Activated naive CD8-positive, alpha-beta T cell treated with anti-CD3 and anti-CD28 coated beads, Interleukin-2, amount 50 U/mL, for 24 hours (primary cell): ENCODE measurements at regions not wholly inside any gene's neighbourhood (a gene's known extent, or its start where the extent isn't known, plus 50 kb on each side); places are given as distances from the start of the nearest gene placed in this dataset.

Source experiments
- ATAC-seq: fragments of 150-1000 bp; cut with Tn5 transposase; one replicate; pipeline ENCODE4 v1.10.0; 2021
- DNase-seq: peaks from one replicate; pipeline ENCODE4 v3.0.0; 2021
- H3K27ac Mint-ChIP-seq: one replicate; pipeline ENCODE4 v1.8.0; 2021; ENCODE audit warnings: mild to moderate bottlenecking, mixed read lengths
- H3K27me3 Mint-ChIP-seq: one replicate; pipeline ENCODE4 v1.8.0; 2021; ENCODE audit warnings: mixed read lengths
- H3K36me3 Mint-ChIP-seq: one replicate; pipeline ENCODE4 v1.8.0; 2021; ENCODE audit warnings: low read depth, mixed read lengths
- H3K4me1 Mint-ChIP-seq: one replicate; pipeline ENCODE4 v1.8.0; 2021; ENCODE audit warnings: mixed read lengths
- H3K4me3 Mint-ChIP-seq: one replicate; pipeline ENCODE4 v1.8.0; 2021; ENCODE audit warnings: mild to moderate bottlenecking, moderate library complexity, mixed read lengths
- H3K9me3 Mint-ChIP-seq: one replicate; pipeline ENCODE4 v1.8.0; 2021; ENCODE audit warnings: mixed read lengths

DNA sequence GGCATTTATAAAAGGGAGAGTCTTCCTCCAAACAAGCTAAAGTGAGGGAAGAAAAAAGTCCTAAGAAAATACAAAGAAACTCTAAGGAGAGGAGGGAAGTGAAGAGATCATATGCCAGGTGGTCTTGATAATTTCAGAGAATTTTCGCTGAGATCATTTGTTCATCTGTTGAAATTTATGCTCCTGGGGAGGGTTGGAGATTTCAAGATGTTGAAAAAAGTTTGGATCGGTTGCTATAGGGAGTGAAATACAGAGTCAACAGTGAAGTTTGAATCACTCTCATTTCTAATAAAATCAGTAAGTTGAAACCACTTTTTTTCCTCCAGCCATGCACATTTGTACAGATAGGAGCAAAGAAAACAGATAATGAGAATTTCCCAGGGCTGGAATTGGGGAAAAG is 299.1 kb upstream of the ADAMTS5 start:
- no peak overlapping the region for H3K27ac Mint-ChIP-seq
- DNase-seq (no peak), ATAC-seq (no peak)
- no peaks in the 10 kb centered on the region for H3K27me3 Mint-ChIP-seq
- no peaks in the 10 kb centered on the region for H3K36me3 Mint-ChIP-seq
- no peak overlapping the region for H3K4me3 Mint-ChIP-seq
- no peaks in the 10 kb centered on the region for H3K9me3 Mint-ChIP-seq
- H3K4me1 Mint-ChIP-seq: no peaks in the 10 kb centered on the region

DNA sequence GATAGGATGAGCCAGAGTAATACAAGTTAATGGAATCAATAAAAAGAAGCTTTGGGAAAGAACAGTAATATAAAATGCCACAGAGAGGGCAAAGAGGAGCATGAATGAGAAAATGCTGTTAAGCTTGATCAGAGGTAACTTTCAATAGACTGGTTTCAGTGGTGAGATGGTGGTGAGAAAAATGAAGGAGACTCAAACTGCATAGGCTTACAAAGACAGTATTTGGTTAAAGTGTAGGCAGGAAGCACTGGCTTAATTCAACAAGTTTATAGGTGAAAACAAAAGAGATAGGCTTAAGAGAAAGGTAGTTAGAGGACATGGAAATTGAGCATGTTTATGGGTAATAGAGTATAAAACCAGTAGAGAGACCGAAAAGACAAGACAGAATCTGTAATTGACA is 298.6 kb upstream of the ADAMTS5 start:
- ATAC-seq: no peak

DNA sequence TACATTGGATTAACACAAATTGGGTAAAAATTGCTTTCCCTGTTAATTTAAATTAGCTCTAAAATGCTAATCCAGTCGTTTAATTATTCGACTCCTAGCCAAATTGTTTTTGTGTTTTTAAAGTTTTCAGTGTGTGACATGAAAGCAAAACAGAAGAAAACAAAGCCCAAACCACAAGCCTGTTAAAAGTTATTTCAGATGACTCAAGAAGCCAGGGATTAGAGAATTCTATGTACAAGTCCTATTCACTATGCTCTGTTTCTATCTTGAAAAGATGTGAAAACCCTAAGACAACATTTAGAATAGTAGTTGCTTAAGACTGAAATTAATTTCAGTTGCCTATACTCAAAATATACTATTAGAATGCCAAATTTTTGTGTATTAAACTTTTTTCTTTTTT is 294.8 kb upstream of the ADAMTS5 start:
- no peaks in the 10 kb centered on the region for H3K27me3 Mint-ChIP-seq
- no peak for ATAC-seq
- no peak overlapping the region for H3K27ac Mint-ChIP-seq
- no peak for DNase-seq
- H3K4me1 Mint-ChIP-seq: no peaks in the 10 kb centered on the region
- H3K9me3 Mint-ChIP-seq: peaks cover 3% of the 10 kb centered on the region
- H3K4me3 Mint-ChIP-seq: no peak overlapping the region
- no peaks in the 10 kb centered on the region for H3K36me3 Mint-ChIP-seq

More for the DNA sequence above, 298.6 kb upstream of the ADAMTS5 start:
- no peak overlapping the region for H3K4me3 Mint-ChIP-seq
- peaks cover under 1% of the 10 kb centered on the region for H3K9me3 Mint-ChIP-seq
- no peaks in the 10 kb centered on the region for H3K36me3 Mint-ChIP-seq
- DNase-seq: no peak
- H3K4me1 Mint-ChIP-seq: no peaks in the 10 kb centered on the region
- no peaks in the 10 kb centered on the region for H3K27me3 Mint-ChIP-seq
- no peak overlapping the region for H3K27ac Mint-ChIP-seq

DNA sequence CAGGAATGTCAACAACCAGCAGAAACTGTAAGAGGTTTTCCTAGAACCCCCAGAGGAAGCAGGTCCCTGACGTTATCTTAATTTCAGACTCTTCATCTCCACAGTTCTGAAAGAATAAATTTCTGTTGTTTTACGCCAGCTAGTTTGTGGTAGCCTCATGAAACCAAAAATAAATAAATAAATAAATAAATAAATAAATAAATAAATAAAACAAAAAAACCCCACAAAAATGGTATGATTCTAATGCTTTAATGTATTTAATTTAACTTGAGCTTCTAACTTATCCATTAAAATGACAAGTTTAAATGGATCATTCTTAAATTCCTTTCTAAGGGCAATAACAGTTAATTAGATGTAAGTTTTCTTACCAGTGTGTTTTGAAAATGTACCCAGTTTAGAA is 293.8 kb upstream of the ADAMTS5 start:
- Mint-ChIP-seq H3K4me1 (no peaks in the 10 kb centered on the region), H3K36me3 (no peaks in the 10 kb centered on the region), H3K27ac (no peak overlapping the region), H3K4me3 (no peak overlapping the region), H3K9me3 (peaks cover 3% of the 10 kb centered on the region), H3K27me3 (no peaks in the 10 kb centered on the region)
- DNase-seq: no peak
- ATAC-seq: no peak

DNA sequence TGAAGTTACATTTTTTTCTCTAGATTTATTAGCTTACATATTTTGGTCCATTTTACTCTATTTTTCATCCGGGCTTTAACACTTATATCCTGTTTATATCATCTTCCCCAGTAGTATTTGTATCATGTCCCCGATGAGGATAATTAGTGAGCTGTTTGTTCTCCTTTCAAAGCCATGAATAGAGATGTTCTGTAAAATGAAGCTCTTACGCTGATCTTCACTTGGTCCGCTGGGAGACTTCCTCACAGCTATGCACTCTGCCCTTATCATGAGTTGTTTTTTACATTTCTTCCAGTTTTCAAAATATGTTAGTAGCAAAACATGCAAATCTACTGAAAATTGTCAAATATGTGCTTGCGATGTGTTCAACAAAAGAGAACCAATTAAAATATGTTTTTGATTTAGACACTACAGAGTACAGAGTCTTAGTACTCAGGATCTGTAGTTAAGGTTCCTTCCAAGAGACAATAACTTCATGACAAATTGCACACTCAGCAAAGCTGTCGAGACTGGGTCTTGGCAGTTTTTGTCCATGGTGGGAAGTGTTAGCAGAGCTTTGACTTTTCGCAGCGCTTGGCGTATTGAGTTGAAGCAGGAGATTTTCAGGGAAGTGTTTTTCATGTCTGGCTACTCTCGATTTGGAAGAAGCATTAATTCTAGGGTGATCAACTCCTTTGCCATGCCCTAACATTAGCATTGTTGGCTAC is 292.0 kb upstream of the ADAMTS5 start:
- peaks cover 3% of the 10 kb centered on the region for H3K9me3 Mint-ChIP-seq
- H3K27ac Mint-ChIP-seq: no peak overlapping the region
- no peaks in the 10 kb centered on the region for H3K27me3 Mint-ChIP-seq
- no peak for DNase-seq
- no peak for ATAC-seq
- no peaks in the 10 kb centered on the region for H3K36me3 Mint-ChIP-seq
- no peak overlapping the region for H3K4me3 Mint-ChIP-seq
- no peaks in the 10 kb centered on the region for H3K4me1 Mint-ChIP-seq

DNA sequence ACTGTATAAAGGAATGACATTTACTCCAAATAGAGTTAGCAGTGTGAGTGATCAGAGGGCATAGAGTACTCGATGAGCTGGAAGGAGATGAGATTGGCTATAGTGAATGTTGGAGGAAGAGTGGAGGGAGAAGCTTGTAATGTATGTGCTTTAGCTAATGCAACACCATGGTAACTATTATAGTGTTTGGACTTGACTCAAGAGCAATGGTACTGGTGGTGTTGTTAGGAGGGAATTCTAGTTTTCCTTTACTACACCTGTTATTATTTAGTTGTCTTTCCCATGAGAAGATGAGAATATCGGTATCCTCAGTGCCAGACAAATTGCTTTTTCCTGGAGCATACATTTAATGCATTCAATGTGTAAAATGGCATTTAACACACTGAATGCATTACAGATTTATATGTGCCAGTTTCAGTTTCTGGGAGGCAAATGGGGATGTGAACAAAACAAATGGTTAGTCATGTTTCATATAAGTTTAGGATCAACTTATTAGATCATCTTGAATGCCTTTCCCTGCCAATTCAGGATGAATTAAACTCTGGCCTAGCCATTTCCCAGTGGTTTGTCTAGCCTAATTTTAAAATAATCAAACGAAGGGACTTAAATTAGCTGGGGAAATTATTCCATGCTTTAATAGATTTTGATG is 291.1 kb upstream of the ADAMTS5 start:
- Mint-ChIP-seq H3K4me1 (no peaks in the 10 kb centered on the region), H3K27ac (no peak overlapping the region), H3K4me3 (no peak overlapping the region), H3K9me3 (peaks cover 3% of the 10 kb centered on the region), H3K36me3 (no peaks in the 10 kb centered on the region), H3K27me3 (no peaks in the 10 kb centered on the region)
- DNase-seq (no peak), ATAC-seq (no peak)

DNA sequence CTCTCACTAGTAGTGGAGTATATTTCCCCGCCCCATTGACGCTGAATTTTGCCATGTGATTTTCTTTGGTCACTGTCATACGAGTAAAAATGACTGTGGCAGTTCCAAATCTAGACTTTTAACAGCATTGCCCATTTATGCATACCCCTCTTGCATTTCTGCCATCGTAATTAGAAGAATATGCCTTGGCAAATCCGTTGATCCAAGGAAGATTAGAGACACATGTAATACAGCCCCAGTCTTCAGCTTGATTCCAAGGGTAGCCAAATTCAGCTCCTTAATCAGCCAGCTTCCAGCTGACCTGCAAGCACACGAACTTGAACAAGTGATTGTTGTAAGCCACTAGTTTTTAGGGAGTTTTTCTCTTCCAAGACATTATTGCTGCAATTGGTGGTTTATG is 290.3 kb upstream of the ADAMTS5 start:
- ATAC-seq (no peak), DNase-seq (no peak)
- peaks cover 3% of the 10 kb centered on the region for H3K9me3 Mint-ChIP-seq
- no peak overlapping the region for H3K4me3 Mint-ChIP-seq
- no peak overlapping the region for H3K27ac Mint-ChIP-seq
- no peaks in the 10 kb centered on the region for H3K27me3 Mint-ChIP-seq
- no peaks in the 10 kb centered on the region for H3K36me3 Mint-ChIP-seq
- H3K4me1 Mint-ChIP-seq: no peaks in the 10 kb centered on the region

DNA sequence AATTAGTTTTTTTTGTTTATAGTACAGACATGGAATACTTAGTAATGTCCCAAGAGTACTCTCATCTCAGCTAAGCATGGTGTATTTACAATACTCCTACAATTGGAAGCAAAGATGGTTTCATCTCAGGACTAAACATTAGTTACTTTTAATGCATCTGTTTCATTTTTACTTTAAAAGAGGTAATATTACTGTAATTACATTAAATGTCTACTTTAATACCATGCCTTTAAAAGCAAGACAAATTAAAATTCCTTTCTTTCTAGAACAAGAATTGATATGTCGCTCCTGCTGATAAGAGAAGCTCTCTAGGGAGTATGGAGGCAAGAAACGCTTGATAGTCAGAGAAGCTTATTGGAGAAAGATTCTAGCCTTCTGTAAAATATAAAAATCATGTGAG is 284.9 kb upstream of the ADAMTS5 start:
- H3K27ac Mint-ChIP-seq: no peak overlapping the region
- no peaks in the 10 kb centered on the region for H3K4me1 Mint-ChIP-seq
- DNase-seq (no peak), ATAC-seq (no peak)
- no peak overlapping the region for H3K4me3 Mint-ChIP-seq
- peaks cover 16% of the 10 kb centered on the region for H3K9me3 Mint-ChIP-seq
- H3K36me3 Mint-ChIP-seq: no peaks in the 10 kb centered on the region
- H3K27me3 Mint-ChIP-seq: no peaks in the 10 kb centered on the region

DNA sequence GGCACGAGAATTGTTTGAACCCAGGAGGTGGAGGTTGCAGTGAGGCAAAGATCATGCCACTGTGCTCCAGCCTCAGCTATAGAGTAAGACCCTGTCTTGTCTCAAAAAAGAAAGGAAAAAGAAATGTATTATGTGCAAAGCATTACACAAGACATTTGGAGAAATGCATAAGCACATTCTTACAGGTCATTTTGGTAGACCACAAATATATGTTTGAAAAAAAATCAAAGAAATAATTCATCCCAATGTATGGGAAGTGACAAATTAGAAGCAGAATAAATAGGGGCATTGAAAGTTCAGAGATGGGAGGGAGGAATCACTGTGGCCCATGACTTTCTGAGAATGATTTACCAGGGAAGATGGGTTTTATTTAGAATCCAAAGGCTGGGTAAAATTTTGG is 283.5 kb upstream of the ADAMTS5 start:
- ATAC-seq: no peak
- no peaks in the 10 kb centered on the region for H3K36me3 Mint-ChIP-seq
- H3K27ac Mint-ChIP-seq: no peak overlapping the region
- H3K9me3 Mint-ChIP-seq: peaks cover 16% of the 10 kb centered on the region
- no peaks in the 10 kb centered on the region for H3K27me3 Mint-ChIP-seq
- H3K4me1 Mint-ChIP-seq: no peaks in the 10 kb centered on the region
- no peak for DNase-seq
- H3K4me3 Mint-ChIP-seq: no peak overlapping the region

DNA sequence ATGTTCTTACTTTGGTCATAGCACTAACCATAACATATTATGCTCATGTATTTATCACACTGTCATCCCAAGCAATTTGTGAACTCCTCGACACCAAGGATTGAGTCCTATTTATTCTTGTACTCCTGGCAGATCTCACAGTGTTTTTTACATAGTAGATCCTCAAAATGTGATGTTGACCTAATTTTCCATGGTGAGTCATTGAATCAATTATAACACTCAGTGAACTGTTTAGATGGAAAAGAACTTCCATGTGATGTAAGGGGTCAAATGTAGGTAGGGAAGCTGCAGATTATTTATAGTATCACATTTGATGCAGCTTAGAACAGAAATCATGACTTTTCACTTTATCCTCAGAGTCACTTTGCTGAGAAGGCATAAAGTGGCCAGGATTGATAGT is 281.9 kb upstream of the ADAMTS5 start:
- H3K4me3 Mint-ChIP-seq: no peak overlapping the region
- no peak for ATAC-seq
- no peaks in the 10 kb centered on the region for H3K36me3 Mint-ChIP-seq
- no peaks in the 10 kb centered on the region for H3K4me1 Mint-ChIP-seq
- H3K27ac Mint-ChIP-seq: no peak overlapping the region
- H3K27me3 Mint-ChIP-seq: no peaks in the 10 kb centered on the region
- H3K9me3 Mint-ChIP-seq: peaks cover 16% of the 10 kb centered on the region
- no peak for DNase-seq

DNA sequence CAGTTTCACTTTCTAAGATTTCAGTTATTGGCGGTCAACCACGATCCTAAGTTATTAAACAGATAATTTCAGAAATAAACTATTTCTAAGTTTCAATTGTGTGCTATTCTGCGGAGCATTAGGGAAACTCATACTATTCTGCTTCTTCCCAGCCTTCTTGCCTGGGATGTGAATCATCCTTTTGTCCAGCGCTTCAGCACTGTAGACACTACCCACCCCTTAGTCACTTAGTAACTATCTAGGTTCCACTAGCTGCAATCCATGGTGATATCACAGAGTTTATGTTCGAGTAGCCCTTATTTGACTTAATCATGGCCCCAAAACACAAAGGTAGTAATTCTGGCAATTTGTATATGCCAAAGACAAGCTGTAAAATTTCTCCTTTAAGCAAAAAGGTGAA is 279.9 kb upstream of the ADAMTS5 start:
- DNase-seq (no peak), ATAC-seq (no peak)
- H3K36me3 Mint-ChIP-seq: no peaks in the 10 kb centered on the region
- no peaks in the 10 kb centered on the region for H3K27me3 Mint-ChIP-seq
- H3K4me1 Mint-ChIP-seq: no peaks in the 10 kb centered on the region
- H3K4me3 Mint-ChIP-seq: no peak overlapping the region
- no peak overlapping the region for H3K27ac Mint-ChIP-seq
- H3K9me3 Mint-ChIP-seq: peaks cover 16% of the 10 kb centered on the region

DNA sequence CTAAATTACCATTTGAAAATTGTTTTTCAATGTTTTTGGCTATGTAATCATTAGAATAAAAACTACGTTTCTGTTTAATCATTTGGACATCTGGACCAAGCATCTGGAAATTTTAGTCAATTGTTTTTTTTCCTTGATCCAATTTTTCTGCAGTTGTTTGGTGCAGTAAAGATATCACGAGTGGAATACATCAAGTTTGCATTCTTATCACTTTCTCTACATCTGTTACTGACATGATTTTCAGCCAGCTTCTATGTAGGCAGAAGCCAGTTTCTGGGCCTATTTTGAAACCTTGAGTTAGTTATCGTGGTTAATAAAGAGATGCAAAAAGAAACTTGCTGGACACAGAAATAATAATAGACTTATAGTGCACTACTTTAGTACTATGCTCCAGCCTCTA is 277.9 kb upstream of the ADAMTS5 start:
- Mint-ChIP-seq H3K4me3 (no peak overlapping the region), H3K9me3 (peaks cover 12% of the 10 kb centered on the region), H3K36me3 (no peaks in the 10 kb centered on the region), H3K27ac (no peak overlapping the region), H3K27me3 (no peaks in the 10 kb centered on the region), H3K4me1 (no peaks in the 10 kb centered on the region)
- DNase-seq: no peak
- no peak for ATAC-seq

DNA sequence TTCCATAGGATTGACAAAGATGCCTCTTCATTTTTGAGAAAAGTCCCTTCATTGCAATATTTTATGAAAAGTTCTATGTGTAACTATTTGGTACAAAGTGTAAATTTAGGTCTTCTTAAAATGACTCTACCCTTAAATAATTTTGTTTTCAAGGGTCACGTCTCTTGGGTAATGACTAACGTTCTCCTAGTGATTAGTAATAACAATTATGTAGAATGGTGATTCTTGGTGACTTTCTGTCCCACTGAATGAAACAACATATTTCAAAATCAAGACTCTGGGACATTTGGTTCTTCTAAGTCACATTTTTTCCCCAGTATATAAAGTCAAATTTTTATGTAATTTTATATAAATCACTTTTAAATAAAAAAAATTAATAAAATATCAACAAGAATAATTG is 277.5 kb upstream of the ADAMTS5 start:
- Mint-ChIP-seq H3K27ac (no peak overlapping the region), H3K27me3 (no peaks in the 10 kb centered on the region), H3K4me3 (no peak overlapping the region), H3K36me3 (no peaks in the 10 kb centered on the region), H3K4me1 (no peaks in the 10 kb centered on the region), H3K9me3 (peaks cover 11% of the 10 kb centered on the region)
- no peak for ATAC-seq
- no peak for DNase-seq

DNA sequence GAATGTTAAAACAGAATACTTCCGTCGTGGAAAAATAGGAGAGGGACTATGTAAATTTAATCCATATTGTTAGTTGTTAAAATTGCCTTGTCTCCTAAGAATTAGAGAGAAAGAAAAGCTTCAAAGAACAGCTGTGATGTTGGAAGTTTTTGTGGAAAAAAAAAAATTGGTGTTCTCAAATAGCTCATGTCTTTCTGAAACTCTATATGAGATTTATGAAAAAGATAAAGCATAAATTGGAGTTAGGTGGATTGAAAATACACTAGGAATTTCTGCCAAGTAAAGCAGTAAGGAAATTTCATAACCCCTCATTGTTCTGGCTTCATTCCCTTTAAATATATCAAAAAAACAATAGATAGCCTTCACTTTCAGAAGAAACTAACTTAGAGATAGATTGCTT is 274.0 kb upstream of the ADAMTS5 start:
- H3K27me3 Mint-ChIP-seq: no peaks in the 10 kb centered on the region
- no peaks in the 10 kb centered on the region for H3K4me1 Mint-ChIP-seq
- ATAC-seq (no peak), DNase-seq (no peak)
- no peak overlapping the region for H3K27ac Mint-ChIP-seq
- no peak overlapping the region for H3K4me3 Mint-ChIP-seq
- no peaks in the 10 kb centered on the region for H3K9me3 Mint-ChIP-seq
- H3K36me3 Mint-ChIP-seq: no peaks in the 10 kb centered on the region

DNA sequence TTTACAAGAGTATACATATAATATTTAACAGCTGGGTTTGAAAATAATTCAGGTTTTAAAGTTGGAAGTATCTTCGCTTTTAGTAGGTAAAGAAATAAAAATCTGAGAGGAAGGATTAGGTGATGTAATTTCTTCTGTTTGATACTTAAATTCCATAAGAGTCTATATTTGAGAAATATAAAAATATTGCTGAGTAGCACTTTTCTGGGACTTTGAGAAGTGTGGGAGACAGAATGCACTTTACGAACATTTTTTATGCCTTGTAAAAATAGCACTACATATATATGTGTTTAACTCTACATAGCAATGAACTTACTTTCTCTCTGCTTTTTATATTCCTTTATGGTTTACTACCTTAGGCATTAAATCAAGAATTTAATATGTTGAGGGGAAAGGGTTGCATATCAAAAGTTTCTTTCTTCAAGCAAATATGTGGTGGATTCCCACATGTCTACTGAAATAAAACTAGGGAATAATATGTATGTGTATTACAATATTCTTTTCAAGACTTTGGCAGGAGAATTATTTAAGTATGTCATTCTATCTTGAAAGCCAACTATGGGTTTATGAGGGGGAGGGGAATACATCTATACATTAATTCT is 266.7 kb upstream of the ADAMTS5 start:
- no peak for ATAC-seq
- no peaks in the 10 kb centered on the region for H3K36me3 Mint-ChIP-seq
- no peaks in the 10 kb centered on the region for H3K9me3 Mint-ChIP-seq
- H3K27me3 Mint-ChIP-seq: no peaks in the 10 kb centered on the region
- H3K4me1 Mint-ChIP-seq: no peaks in the 10 kb centered on the region
- no peak overlapping the region for H3K4me3 Mint-ChIP-seq
- no peak overlapping the region for H3K27ac Mint-ChIP-seq
- DNase-seq: no peak
